HepG2 (cell line): ENCODE measurements at regions not wholly inside any gene's neighbourhood (a gene's known extent, or its start where the extent isn't known, plus 50 kb on each side); places are given as distances from the start of the nearest gene placed in this dataset.

Experiments
- EP300 ChIP-seq, 3 experiments: sonication (generic) in 1 of 3; formaldehyde crosslinking in 1 of 3; IDR thresholded peaks; 2 replicates each; pipeline versions ENCODE4 v1.5.1 to v1.6.1; 2011 to 2020; ENCODE audit warnings: low read depth in 2 of 3, low read length in 2 of 3, borderline replicate concordance in 1 of 3, improper control_type of control experiment in 1 of 3, mild to moderate bottlenecking in 1 of 3, missing genetic modification reagents in 1 of 3, moderate library complexity in 1 of 3
- FOXM1 ChIP-seq: sonication (generic); formaldehyde crosslinking; IDR thresholded peaks from 2 replicates; pipeline ENCODE4 v1.5.0; 2020; ENCODE audit warnings: missing genetic modification reagents
- HDAC2 ChIP-seq: sonication (generic); formaldehyde crosslinking; IDR thresholded peaks from 2 replicates; pipeline ENCODE4 v1.4.0; 2020; ENCODE audit warnings: missing genetic modification reagents
- JUN ChIP-seq: sonication (generic); formaldehyde crosslinking; IDR thresholded peaks from 2 replicates; pipeline ENCODE4 v1.4.0; 2020; ENCODE audit warnings: mild to moderate bottlenecking, missing genetic modification reagents
- KAT7 ChIP-seq: IDR thresholded peaks from 2 replicates; pipeline ENCODE4 v1.6.1; 2018; ENCODE audit warnings: borderline replicate concordance, missing compliant biosample characterization
- KIAA2018 ChIP-seq: sonication (generic); formaldehyde crosslinking; IDR thresholded peaks from 2 replicates; pipeline ENCODE4 v1.5.0; 2020; ENCODE audit warnings: mild to moderate bottlenecking, missing genetic modification reagents, borderline replicate concordance
- NCOR1 ChIP-seq: fragments of 200-600 bp; sonication (generic); IDR thresholded peaks from 2 replicates; pipeline ENCODE4 v1.7.0; 2017; ENCODE audit warnings: antibody characterized with exemption, low read length, borderline replicate concordance
- RCOR2 ChIP-seq: IDR thresholded peaks from 2 replicates; pipeline ENCODE4 v1.6.1; 2016; ENCODE audit warnings: missing biosample characterization, missing genetic modification reagents
- SIN3A ChIP-seq: IDR thresholded peaks from 2 replicates; pipeline ENCODE4 v1.6.1; 2011; ENCODE audit warnings: low read depth, mild to moderate bottlenecking, control low read depth, low read length, borderline replicate concordance
- SMARCC2 ChIP-seq: fragments of 450-650 bp; IDR thresholded peaks from 2 replicates; pipeline ENCODE4 v1.6.1; 2017; ENCODE audit warnings: antibody characterized with exemption, mild to moderate bottlenecking
- ZNF776 ChIP-seq: sonication (generic); formaldehyde crosslinking; IDR thresholded peaks from 2 replicates; pipeline ENCODE4 v1.4.0; 2020; ENCODE audit warnings: mild to moderate bottlenecking, missing genetic modification reagents
- TF ChIP-seq, protein P1 (sequence below): sonication (generic); formaldehyde crosslinking; IDR thresholded peaks from 2 replicates; pipeline ENCODE4 v1.5.0; 2020; ENCODE audit warnings: missing genetic modification reagents

DNA sequence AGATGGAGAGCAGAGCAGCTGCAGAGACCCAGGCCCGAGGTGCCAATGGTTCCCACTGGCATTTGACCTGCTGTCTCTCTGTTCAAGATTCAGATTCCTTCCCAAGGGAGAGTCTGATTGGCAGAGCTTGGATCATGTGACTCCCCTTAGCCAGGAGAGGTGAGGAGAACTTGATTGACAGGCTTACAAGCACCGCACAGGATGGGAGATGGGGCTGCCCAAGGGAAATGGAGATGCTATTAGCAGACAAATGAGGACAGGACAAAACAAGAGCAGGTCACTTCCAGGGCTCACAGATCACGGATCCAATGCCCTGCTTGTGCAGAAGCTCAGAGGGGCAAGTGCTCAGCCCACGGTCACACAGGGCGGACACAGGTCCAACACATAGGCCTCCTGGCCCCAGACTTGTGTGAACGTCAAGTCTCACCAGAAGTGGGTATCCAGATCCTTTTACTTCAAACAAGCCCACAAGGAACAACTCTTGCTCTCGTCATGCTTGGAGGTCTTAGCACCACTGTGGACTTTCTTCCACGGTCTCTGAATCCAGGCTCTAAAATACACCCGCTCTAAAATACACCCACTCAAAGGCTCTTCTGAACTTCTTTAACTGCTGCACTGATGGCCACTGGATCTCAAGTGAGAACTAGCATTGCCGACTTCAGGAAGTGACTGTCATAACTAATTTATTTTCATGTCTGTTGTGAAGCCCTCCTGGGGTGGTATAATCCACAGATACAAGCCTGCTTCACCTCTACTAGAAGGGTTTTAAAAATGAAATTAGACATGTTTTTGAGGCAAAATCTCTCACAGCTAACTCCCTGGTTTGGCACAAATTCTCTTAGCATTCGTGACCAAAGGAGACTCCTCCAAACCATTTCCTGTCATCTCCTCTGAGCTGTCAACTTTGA, 274.9 kb downstream of the RRAGC start:
- TF ChIP-seq FOXM1 = no peak
- no peak for TF ChIP-seq JUN
- no peak for TF ChIP-seq HDAC2 (CRISPR knock-in tag)
- TF ChIP-seq KIAA2018 = no peak
- TF ChIP-seq RCOR2 (CRISPR knock-in tag) = no peak
- TF ChIP-seq ZNF776 (CRISPR knock-in tag) = no peak
- no peak for TF ChIP-seq KAT7
- TF ChIP-seq, protein P1, sequence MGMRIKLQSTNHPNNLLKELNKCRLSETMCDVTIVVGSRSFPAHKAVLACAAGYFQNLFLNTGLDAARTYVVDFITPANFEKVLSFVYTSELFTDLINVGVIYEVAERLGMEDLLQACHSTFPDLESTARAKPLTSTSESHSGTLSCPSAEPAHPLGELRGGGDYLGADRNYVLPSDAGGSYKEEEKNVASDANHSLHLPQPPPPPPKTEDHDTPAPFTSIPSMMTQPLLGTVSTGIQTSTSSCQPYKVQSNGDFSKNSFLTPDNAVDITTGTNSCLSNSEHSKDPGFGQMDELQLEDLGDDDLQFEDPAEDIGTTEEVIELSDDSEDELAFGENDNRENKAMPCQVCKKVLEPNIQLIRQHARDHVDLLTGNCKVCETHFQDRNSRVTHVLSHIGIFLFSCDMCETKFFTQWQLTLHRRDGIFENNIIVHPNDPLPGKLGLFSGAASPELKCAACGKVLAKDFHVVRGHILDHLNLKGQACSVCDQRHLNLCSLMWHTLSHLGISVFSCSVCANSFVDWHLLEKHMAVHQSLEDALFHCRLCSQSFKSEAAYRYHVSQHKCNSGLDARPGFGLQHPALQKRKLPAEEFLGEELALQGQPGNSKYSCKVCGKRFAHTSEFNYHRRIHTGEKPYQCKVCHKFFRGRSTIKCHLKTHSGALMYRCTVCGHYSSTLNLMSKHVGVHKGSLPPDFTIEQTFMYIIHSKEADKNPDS = no peak
- no peak for TF ChIP-seq SMARCC2
- no peak for TF ChIP-seq NCOR1
- TF ChIP-seq SIN3A = no peak
- no peak for TF ChIP-seq EP300 (IDR thresholded peaks at IDR 0.05; ENCODE audit: low read depth in 2 of 2, low read length in 2 of 2)
- no peak for TF ChIP-seq EP300 (CRISPR knock-in tag; IDR thresholded peaks at IDR 0.05; ENCODE audit: borderline replicate concordance)
